ENCODE measurements at regions not wholly inside any gene's neighbourhood (a gene's known extent, or its start where the extent isn't known, plus 50 kb on each side); places are given as distances from the start of the nearest gene placed in this dataset.

- TF ChIP-seq CTCF (conservative IDR thresholded peaks at IDR 0.05; ENCODE audit: control insufficient read depth, insufficient read depth, low read depth, low read length): no peak
- DNase-seq (ENCODE audit: low read depth): no peak
- H3K4me3 ChIP-seq (ENCODE audit: control insufficient read depth, low read depth, low read length): no peak overlapping the region
Observed at GRCh38 chr2:52805901-52806410, 961.6 kb upstream of the CHAC2 start.

- no peak for TF ChIP-seq CTCF (conservative IDR thresholded peaks at IDR 0.05; ENCODE audit: control insufficient read depth, insufficient read depth, low read depth, low read length)
Observed at GRCh38 chr2:52794581-52794980, 973.0 kb upstream of the CHAC2 start.

GRCh38 chr2:52779446-52779845 is 988.2 kb upstream of the CHAC2 start:
- no peak for DNase-seq (ENCODE audit: low read depth)
- no peak overlapping the region for H3K4me3 ChIP-seq (ENCODE audit: control insufficient read depth, low read depth, low read length)
- TF ChIP-seq CTCF (conservative IDR thresholded peaks at IDR 0.05; ENCODE audit: control insufficient read depth, insufficient read depth, low read depth, low read length): no peak

More at GRCh38 chr2:52794581-52794980, 973.0 kb upstream of the CHAC2 start:
- no peak overlapping the region for H3K4me3 ChIP-seq (ENCODE audit: control insufficient read depth, low read depth, low read length)
- DNase-seq (ENCODE audit: low read depth): no peak

GRCh38 chr2:52776571-52776970 is 991.0 kb upstream of the CHAC2 start:
- no peak for DNase-seq (ENCODE audit: low read depth)
- no peak overlapping the region for H3K4me3 ChIP-seq (ENCODE audit: control insufficient read depth, low read depth, low read length)
- no peak for TF ChIP-seq CTCF (conservative IDR thresholded peaks at IDR 0.05; ENCODE audit: control insufficient read depth, insufficient read depth, low read depth, low read length)

- TF ChIP-seq CTCF (conservative IDR thresholded peaks at IDR 0.05; ENCODE audit: control insufficient read depth, insufficient read depth, low read depth, low read length): no peak
- H3K4me3 ChIP-seq (ENCODE audit: control insufficient read depth, low read depth, low read length): no peak overlapping the region
- no peak for DNase-seq (ENCODE audit: low read depth)
Observed at GRCh38 chr2:52775674-52776073, 991.9 kb upstream of the CHAC2 start.

- DNase-seq (ENCODE audit: low read depth): no peak
Observed at GRCh38 chr2:52765735-52766134, 1001.9 kb upstream of the CHAC2 start.

More at GRCh38 chr2:52765735-52766134, 1001.9 kb upstream of the CHAC2 start:
- no peak overlapping the region for H3K4me3 ChIP-seq (ENCODE audit: control insufficient read depth, low read depth, low read length)
- no peak for TF ChIP-seq CTCF (conservative IDR thresholded peaks at IDR 0.05; ENCODE audit: control insufficient read depth, insufficient read depth, low read depth, low read length)
